IgD-negative memory B cell (primary cell): ENCODE measurements at regions not wholly inside any gene's neighbourhood (a gene's known extent, or its start where the extent isn't known, plus 50 kb on each side); places are given as distances from the start of the nearest gene placed in this dataset.
A peak's percentile ranks its signal among the peaks of the same experiment; 100 is the strongest.

Experiments used
- H3K27ac Mint-ChIP-seq, 3 donors: one replicate each; pipeline ENCODE4 v1.8.0; 2020 to 2022; ENCODE audit warnings: mild to moderate bottlenecking in 3 of 3, mixed read lengths in 3 of 3, moderate library complexity in 1 of 3
- H3K27me3 Mint-ChIP-seq: one replicate; pipeline ENCODE4 v1.8.0; 2021; ENCODE audit warnings: mixed read lengths
- H3K36me3 Mint-ChIP-seq: one replicate; pipeline ENCODE4 v1.8.0; 2020; ENCODE audit warnings: mild to moderate bottlenecking, mixed read lengths
- H3K4me1 Mint-ChIP-seq, 3 donors: one replicate each; pipeline ENCODE4 v1.8.0; 2020 to 2022; ENCODE audit warnings: mixed read lengths in 3 of 3, mild to moderate bottlenecking in 1 of 3
- H3K4me3 Mint-ChIP-seq, 4 donors: one replicate each; pipeline ENCODE4 v1.8.0; 2020 to 2022; ENCODE audit warnings: mild to moderate bottlenecking in 4 of 4, mixed read lengths in 4 of 4, moderate library complexity in 3 of 4
- H3K9me3 Mint-ChIP-seq, 3 donors: one replicate each; pipeline ENCODE4 v1.8.0; 2020 to 2021; ENCODE audit warnings: mixed read lengths in 3 of 3, mild to moderate bottlenecking in 1 of 3

DNA sequence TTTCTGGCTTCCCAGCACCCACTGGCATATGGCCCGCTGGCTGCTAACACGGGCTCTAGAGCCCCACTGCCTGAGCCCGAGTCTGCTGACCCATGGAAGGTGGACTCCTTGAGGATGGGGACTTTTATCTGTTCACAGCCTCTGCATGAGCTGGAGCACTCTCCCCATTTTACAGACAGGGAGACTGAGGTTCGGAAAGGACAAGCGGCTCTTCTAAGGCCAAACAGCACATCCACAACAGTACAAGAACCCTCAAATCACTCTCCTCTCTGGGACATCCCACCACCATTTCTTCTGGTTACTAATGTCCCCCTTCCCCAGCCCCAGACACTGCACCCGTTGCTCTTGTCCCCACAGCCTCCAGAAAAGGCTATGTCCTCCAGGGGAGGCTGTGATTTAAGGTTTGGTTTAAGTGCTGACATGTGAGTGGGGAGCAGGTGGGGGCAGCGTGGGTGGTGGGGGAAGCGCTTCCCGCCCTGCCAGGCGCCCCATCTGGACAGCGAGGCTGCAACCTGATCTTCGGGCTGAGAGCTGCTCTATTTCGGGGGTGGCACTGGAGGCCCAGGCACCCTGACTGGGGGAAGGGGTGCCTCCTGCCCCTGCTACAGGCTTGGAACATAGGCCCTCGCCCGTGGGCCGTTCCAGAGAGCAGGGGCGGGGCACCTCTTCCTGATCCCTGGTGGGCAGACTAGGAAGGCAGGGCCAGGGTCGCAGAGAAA lies 104.8 kb upstream of the WNT4 start:
- Mint-ChIP-seq H3K4me3 (no peak overlapping the region), H3K36me3 (no peaks in the 10 kb centered on the region), H3K9me3 (peaks cover 0 to 1% (median 0%) of the 10 kb centered on the region in 3 donors), H3K4me1 (no peaks in the 10 kb centered on the region), H3K27me3 (peaks cover 8% of the 10 kb centered on the region), H3K27ac (no peak overlapping the region)

DNA sequence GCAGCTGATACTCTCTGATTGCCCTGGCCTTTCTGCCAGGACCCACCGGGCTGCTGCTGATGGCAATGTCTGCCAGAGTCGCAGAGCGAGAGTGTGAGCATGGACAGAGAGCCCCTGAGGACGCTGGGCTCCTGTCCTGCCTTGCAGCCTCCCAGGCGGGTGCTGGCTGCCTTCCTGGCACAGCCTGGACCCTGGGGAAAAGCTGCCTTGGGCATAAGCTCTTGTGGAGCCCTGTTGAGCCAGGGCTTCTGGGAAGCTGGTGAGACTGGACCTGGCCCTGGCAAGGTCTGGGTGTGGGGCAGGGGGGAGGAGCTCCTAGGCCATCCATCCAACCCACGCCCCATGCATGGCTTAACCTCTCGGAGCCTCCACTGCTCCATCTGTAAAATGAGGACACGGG lies 105.8 kb upstream of the WNT4 start:
- no peaks in the 10 kb centered on the region for H3K9me3 Mint-ChIP-seq
- H3K4me1 Mint-ChIP-seq = no peaks in the 10 kb centered on the region
- peaks cover 13% of the 10 kb centered on the region for H3K27me3 Mint-ChIP-seq
- H3K36me3 Mint-ChIP-seq = peaks cover 2% of the 10 kb centered on the region
- no peak overlapping the region for H3K27ac Mint-ChIP-seq
- no peak overlapping the region for H3K4me3 Mint-ChIP-seq

DNA sequence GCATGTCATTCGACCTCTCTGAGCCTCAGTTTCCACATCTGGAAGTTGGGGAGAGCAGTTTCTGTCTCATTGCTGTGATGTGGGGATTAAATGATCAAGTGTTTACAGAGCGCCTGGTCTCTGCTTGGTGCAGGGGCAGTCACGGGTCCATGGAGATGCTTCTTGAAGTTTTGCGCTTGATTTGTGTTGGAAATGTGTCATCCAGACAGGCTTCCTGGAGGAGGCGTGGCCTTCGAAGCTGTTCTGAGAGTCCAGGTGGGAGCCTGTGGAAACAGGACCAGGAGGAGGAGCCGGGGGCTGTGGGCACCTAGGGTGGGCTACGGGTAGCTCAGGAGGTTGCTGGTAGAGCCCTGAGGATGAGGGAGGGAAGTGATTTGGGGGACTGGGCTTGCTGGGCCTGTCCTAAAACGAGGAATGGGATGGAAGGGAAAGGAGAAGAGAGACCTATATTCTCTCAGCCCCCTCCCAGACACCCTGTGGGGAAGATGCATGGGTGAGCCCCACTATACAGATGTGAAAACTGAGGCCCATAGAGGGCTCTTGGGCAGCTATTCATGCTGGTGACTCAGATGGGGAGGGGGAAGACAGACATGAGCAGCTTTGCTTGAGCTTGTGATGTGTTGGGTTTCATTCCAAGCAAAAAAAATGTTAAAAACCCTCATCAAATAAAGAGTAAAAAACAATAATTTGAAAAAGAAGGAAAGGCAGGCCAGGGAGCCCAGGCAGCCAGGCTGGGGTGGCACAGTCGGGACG lies 107.2 kb upstream of the WNT4 start:
- Mint-ChIP-seq H3K27me3 (peaks cover 13% of the 10 kb centered on the region), H3K4me3 (peak overlapping the region in 1 of 4 donors; percentile 25), H3K36me3 (peaks cover 2% of the 10 kb centered on the region), H3K27ac (peak overlapping the region in 1 of 3 donors; percentile 40), H3K4me1 (no peaks in the 10 kb centered on the region), H3K9me3 (no peaks in the 10 kb centered on the region)

DNA sequence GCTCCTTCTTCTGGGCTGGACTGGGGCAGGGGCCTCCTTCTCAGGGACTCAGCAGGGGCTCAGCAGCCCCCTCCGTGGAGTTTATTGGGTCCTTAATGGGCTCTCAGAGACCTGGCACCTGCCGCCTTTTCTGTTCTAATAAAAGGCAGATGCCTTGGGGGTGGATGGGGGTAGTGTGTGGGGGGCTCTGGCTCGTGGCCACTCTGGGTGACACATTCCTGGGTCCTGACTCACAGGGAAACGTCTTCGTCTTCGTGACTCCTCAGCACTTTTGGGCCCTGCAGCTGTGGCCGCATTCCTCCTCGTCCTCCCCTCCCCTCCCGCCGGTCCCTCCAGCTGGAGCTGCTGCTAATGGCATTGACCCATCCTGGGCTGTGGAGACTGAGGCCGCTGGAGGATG lies 107.8 kb upstream of the WNT4 start:
- peaks cover 2% of the 10 kb centered on the region for H3K36me3 Mint-ChIP-seq
- no peaks in the 10 kb centered on the region for H3K4me1 Mint-ChIP-seq
- peaks cover 14% of the 10 kb centered on the region for H3K27me3 Mint-ChIP-seq
- no peak overlapping the region for H3K27ac Mint-ChIP-seq
- no peaks in the 10 kb centered on the region for H3K9me3 Mint-ChIP-seq
- no peak overlapping the region for H3K4me3 Mint-ChIP-seq

DNA sequence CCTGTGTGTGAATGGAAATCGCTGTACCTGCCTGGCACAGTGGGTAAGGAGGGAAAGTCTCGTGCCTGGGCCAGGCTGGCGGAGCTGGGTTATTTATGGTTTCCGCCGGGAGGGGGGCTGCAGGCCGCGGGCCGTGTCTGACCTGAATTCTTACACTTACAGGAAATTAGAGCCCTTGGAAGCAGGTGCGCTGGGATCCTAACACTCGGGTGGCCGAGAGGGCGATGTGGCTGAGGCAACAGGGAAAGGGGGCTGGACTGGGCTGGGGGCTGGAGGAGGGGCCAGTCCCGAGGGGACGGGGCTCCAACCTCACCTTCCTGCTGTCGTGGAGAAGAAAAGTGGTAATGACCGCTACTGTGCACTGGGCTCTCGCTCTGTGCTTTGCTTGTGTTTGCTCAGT lies 109.4 kb upstream of the WNT4 start:
- Mint-ChIP-seq H3K27me3 (peaks cover 15% of the 10 kb centered on the region), H3K27ac (no peak overlapping the region), H3K4me1 (no peaks in the 10 kb centered on the region)

DNA sequence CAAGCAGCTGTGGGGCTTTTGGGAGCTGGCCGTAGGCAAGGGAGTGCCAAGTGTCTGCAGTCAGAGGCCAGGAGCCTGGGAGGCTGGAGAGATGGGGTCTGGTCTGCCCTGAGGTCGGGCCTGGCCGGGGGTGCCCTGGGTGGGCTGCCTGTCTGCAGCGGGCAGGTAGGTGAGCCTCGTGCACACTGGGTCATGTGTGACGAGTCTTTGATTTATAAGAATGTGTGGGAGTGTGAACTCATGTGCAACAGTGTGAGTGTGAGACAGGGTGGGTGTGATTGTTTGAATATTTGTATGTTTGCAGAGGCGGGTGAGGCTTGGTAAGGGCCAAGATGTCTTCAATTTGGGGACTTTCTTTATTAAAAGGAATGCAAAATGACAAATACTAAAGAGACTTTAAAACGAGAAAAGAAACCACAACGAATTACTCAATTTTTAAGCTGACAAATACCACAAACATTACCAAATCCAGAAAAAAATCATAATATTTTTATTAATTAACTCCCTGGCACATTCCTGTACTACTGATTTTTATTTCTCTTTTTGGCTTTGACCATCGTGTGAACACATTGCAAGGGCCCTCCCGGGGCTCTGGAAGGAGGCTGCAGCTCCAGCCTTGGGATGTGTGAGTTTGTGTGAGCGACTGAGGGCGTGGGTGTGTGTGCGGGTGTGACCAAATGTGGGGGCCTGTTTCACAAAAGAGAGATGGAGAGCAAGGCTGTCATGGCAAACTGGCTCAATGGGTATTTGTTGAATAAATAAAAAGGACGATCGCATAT lies 110.3 kb upstream of the WNT4 start:
- Mint-ChIP-seq H3K36me3 (peaks cover 2% of the 10 kb centered on the region), H3K27ac (no peak overlapping the region), H3K27me3 (peaks cover 15% of the 10 kb centered on the region), H3K9me3 (no peaks in the 10 kb centered on the region), H3K4me3 (no peak overlapping the region), H3K4me1 (no peaks in the 10 kb centered on the region)

More for the DNA sequence above, 109.4 kb upstream of the WNT4 start:
- H3K36me3 Mint-ChIP-seq = peaks cover 2% of the 10 kb centered on the region
- no peaks in the 10 kb centered on the region for H3K9me3 Mint-ChIP-seq
- no peak overlapping the region for H3K4me3 Mint-ChIP-seq

DNA sequence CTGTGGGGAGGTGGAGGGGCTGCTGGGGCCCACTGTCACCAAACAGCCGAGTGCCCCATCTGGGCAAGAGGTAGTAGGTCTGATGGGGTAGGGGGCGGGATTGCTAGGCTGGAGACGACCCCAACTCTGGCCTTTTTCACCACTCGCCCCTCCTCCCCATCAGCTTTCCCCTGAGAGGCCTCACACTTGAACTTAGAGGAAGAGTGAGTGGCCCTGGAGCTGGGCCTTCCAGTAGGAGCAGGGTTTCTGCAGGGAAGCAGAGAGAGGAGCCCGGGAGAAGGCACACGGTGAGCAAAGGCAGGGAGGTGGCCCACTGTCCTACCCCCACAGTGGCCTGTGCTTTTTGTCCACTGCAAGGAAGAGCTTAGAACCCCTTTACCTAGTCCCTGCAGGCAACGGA lies 111.9 kb upstream of the WNT4 start:
- Mint-ChIP-seq H3K4me3 (no peak overlapping the region), H3K36me3 (peaks cover 2% of the 10 kb centered on the region), H3K4me1 (no peaks in the 10 kb centered on the region), H3K27ac (no peak overlapping the region), H3K9me3 (no peaks in the 10 kb centered on the region), H3K27me3 (peaks cover 14% of the 10 kb centered on the region)

DNA sequence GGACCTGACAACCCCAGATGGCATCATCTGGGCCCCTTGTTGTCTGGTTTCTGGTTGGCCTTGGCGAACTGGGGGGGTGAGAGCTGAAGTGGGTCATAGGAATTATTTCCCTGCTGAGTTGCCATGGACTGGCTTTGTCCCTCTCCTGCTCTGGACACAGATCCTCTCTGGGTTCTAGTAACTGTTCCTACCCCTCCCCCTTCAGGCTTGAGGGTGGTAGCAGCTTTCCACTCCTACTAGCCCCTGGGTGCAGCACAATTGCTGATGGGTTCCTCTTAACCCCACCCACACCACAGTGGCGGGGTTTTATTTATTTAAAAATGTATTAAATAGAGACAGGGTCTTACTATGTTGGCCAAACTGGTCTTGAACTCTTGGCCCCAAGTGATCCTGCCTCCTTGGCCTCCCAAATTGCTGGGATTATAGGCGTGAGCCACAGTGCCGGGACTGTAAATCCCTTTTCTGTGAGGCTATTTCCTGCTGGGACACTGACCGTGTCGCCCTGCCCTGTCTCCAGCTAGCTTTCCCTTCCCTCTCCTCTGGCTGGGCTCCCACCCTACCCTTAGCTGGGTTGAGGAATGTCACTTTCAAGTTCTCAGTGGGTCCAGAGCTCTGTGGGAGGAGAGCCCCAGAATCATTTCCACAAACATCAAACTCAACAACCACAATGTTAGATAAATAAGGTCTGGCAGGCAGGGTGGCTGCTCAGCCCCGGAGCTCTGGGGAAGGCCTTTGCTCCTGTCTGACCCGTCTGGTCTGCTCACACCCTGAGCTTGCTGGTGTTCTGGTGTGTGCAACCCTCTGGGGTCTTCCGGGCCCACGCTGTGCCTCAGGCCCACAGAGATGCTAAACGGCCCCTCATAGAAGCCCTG lies 112.7 kb upstream of the WNT4 start:
- Mint-ChIP-seq H3K36me3 (peaks cover 2% of the 10 kb centered on the region), H3K27ac (no peak overlapping the region), H3K4me1 (no peaks in the 10 kb centered on the region)

DNA sequence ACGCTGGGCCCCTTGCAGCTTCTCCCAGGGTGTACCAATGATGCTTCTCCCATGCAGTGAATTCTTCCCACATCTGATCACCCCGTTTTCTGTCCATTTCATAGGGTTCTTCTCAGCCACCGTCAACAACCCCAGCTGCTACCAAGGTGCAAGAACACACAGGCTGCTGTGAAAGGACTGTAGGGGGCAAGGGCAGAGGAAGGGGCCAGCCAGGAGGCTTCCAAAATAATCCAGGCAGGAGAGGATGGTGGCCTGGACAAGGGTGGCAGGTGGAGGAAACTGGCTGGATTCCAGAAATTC lies 113.3 kb upstream of the WNT4 start:
- H3K27ac Mint-ChIP-seq = no peak overlapping the region
- peaks cover 10% of the 10 kb centered on the region for H3K27me3 Mint-ChIP-seq
- peaks cover 3% of the 10 kb centered on the region for H3K36me3 Mint-ChIP-seq
- no peaks in the 10 kb centered on the region for H3K4me1 Mint-ChIP-seq
- no peak overlapping the region for H3K4me3 Mint-ChIP-seq
- peaks cover 0 to 3% (median 0%) of the 10 kb centered on the region in 3 donors for H3K9me3 Mint-ChIP-seq

More for the DNA sequence above, 112.7 kb upstream of the WNT4 start:
- no peak overlapping the region for H3K4me3 Mint-ChIP-seq
- H3K27me3 Mint-ChIP-seq = peaks cover 10% of the 10 kb centered on the region
- H3K9me3 Mint-ChIP-seq = no peaks in the 10 kb centered on the region

DNA sequence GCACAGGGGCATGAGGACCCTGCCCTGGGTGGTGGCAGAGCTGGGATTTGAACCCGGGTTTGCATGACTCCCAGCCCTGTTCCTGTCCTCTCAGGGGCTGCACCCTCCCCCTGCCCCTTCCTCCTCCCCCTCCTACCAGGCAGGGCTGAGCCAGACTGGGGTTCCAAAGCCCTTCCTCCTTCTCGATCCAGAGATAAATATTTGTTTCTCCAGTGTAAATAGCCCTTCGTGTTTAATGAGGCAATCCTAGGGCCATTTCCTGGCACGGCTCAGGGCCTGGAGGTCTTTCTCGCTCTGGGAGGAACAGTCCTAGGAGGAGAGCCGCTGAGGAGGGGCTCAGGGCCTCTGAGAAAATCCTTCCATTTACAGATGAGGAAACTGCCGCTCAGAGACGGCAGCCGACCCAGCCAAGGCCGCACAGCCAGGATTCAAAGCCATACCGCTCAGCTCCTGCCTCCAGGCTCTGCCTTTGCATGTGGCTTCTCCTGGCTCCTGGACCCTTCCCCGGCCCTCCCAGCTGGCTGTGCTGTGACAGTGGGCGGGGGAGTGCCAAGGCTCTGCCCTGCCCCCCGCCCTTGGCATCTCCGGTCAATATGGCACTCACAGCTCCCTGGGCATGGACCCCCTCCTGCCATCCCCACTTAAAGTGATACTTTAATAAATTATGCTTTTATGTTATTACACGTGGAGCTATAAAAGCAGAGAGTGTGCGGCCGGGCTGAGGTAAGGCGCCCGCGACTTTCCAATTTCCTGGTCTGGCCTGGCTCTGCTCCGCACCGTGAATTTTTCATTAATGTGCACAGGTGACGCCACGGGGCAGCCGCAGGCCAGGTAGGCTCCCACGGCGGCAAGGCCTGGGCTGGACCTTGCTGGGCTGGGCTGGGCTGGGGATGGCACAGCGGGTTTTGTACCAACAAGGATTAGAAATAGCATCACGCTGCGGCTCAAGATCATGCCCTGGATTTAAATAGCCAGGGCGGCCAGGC lies 114.7 kb upstream of the WNT4 start:
- Mint-ChIP-seq H3K4me1 (no peaks in the 10 kb centered on the region), H3K9me3 (peaks cover 0 to 3% (median 0%) of the 10 kb centered on the region in 3 donors), H3K27me3 (peaks cover 11% of the 10 kb centered on the region), H3K36me3 (peaks cover 3% of the 10 kb centered on the region), H3K27ac (no peak overlapping the region), H3K4me3 (no peak overlapping the region)

DNA sequence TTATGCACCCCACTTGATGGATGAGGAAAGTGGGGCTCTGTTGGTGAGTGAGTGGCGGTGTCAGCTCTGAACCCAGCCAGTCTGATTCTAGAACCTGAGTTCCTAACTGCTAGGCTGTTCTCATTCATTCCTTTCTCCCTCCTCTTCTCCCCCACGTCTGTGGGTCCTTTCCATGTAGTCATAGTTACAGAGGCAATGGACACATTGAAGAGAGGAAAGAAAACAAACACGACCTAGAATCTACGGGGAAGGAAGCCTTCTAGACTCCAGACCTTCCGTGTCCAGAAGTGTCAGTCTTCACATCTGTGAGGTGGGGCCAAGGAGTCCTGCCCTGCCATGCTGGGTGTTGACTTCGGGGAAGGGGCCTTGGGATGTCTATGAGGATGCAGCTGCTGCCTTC lies 115.8 kb upstream of the WNT4 start:
- peaks cover 6% of the 10 kb centered on the region for H3K27me3 Mint-ChIP-seq
- H3K27ac Mint-ChIP-seq = no peak overlapping the region
- peaks cover 1% of the 10 kb centered on the region for H3K36me3 Mint-ChIP-seq
- peaks cover 0 to 3% (median 0%) of the 10 kb centered on the region in 3 donors for H3K9me3 Mint-ChIP-seq
- H3K4me3 Mint-ChIP-seq = no peak overlapping the region
- no peaks in the 10 kb centered on the region for H3K4me1 Mint-ChIP-seq

DNA sequence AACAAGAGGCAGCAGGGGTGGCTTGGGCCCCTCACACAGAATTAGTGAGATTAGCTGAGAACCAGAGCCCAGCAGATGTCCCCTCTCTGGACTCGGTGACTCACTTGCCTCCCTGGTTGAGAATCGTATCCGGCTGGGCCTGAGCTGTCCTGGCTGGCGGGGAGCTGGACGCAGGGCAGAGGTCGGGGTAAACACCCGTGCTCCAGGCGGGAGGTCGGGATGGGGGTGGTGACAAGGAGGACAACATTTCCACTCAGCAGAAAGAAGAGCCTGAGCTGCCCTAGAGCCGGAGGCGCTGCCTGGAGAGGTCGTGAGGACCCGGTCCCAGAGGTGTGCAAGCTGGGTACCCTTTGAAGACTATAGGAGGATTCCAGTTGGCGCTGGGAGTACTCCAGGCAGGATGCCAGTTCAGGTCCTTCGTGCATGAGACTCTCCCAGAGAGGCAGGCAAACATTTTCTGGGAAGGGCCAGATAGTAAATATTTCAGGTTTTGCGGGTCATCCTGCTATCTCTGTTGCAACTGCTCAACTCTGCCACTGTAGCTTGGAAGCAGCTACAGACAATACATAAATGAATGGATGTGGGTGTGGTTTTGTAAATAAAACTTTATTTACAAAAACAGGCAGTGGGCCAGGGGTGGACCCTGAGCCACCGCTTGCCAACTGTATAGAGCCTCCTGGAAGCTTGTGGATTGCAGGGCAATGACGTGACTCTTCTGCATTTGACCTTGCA lies 116.8 kb upstream of the WNT4 start:
- peaks cover 0 to 3% (median 0%) of the 10 kb centered on the region in 3 donors for H3K9me3 Mint-ChIP-seq

DNA sequence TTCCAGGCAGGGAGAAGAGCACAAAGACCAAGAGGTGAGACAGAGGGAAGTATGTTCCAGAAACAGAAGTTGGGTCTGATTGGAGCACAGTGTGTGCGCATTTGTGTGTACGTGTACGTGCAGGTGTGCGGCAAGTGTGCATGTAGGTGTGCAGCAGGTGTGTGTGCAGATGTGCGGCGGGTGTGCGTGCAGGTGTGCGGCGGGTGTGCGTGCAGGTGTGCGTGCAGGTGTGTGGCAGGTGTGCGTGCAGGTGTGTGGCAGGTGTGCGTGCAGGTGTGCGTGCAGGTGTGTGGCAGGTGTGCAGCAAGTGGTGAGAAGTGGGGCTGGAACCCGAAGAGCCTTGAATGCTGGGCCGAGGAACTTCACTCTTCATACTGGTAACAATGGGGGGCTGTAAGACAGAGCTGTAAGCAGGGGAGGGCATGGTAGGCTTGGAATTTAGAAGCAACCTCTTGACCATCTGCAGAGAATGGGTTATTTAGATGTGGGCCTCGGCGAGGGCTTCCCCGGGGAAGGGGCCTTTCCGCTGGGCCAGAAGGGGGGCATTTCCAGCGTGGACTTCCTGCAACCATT lies 118.0 kb upstream of the WNT4 start:
- no peak overlapping the region for H3K27ac Mint-ChIP-seq
- peaks cover 1% of the 10 kb centered on the region for H3K36me3 Mint-ChIP-seq
- H3K4me3 Mint-ChIP-seq = peak overlapping the region in 1 of 4 donors; percentile 91
- peaks cover 16% of the 10 kb centered on the region for H3K27me3 Mint-ChIP-seq
- peaks cover 0 to 3% (median 0%) of the 10 kb centered on the region in 3 donors for H3K4me1 Mint-ChIP-seq
- peaks cover 0 to 3% (median 0%) of the 10 kb centered on the region in 3 donors for H3K9me3 Mint-ChIP-seq

More for the DNA sequence above, 116.8 kb upstream of the WNT4 start:
- Mint-ChIP-seq H3K4me3 (no peak overlapping the region), H3K27ac (no peak overlapping the region), H3K27me3 (peaks cover 14% of the 10 kb centered on the region), H3K36me3 (peaks cover 1% of the 10 kb centered on the region), H3K4me1 (peaks cover 0 to 3% (median 0%) of the 10 kb centered on the region in 3 donors)
